ENCODE measurements at regions not wholly inside any gene's neighbourhood (a gene's known extent, or its start where the extent isn't known, plus 50 kb on each side); places are given as distances from the start of the nearest gene placed in this dataset.

DNA sequence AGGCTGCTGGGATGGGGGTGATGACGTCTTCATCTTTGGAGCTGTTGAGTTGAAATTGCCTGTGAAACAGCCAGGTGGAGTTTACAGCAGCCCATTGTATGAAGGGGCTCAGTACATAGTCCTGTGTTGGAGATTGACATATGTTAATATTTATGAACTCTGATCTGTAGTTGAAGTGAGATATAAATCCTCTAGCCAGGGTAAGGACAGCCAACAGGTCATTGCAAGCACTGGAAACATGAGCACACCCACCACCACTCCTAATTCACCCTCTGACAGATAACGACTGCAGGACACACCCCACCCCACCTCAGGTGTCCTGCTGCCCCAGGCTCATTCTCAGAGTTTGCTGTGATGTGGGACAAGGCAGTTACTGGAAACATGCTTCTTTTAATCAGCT lies 112.4 kb upstream of the TRIB2 start:
- TF ChIP-seq, protein P1, sequence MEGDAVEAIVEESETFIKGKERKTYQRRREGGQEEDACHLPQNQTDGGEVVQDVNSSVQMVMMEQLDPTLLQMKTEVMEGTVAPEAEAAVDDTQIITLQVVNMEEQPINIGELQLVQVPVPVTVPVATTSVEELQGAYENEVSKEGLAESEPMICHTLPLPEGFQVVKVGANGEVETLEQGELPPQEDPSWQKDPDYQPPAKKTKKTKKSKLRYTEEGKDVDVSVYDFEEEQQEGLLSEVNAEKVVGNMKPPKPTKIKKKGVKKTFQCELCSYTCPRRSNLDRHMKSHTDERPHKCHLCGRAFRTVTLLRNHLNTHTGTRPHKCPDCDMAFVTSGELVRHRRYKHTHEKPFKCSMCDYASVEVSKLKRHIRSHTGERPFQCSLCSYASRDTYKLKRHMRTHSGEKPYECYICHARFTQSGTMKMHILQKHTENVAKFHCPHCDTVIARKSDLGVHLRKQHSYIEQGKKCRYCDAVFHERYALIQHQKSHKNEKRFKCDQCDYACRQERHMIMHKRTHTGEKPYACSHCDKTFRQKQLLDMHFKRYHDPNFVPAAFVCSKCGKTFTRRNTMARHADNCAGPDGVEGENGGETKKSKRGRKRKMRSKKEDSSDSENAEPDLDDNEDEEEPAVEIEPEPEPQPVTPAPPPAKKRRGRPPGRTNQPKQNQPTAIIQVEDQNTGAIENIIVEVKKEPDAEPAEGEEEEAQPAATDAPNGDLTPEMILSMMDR (IDR thresholded peaks at IDR 0.05) = no peak
- no peak for TF ChIP-seq POLR2AphosphoS5 (IDR thresholded peaks at IDR 0.05; ENCODE audit: insufficient read depth in 1 of 2, low read depth in 1 of 2)
